ENCODE measurements at regions not wholly inside any gene's neighbourhood (a gene's known extent, or its start where the extent isn't known, plus 50 kb on each side); places are given as distances from the start of the nearest gene placed in this dataset.

- TF ChIP-seq TCF4 (CRISPR knock-in tag; IDR thresholded peaks at IDR 0.05; ENCODE audit: borderline replicate concordance) (no peak), ZC3H10 (CRISPR knock-in tag; IDR thresholded peaks at IDR 0.05) (no peak), CREB5 (CRISPR knock-in tag; IDR thresholded peaks at IDR 0.05; ENCODE audit: low read depth) (no peak), ZNF8 (CRISPR knock-in tag; IDR thresholded peaks at IDR 0.05) (no peak), ARNTL (CRISPR knock-in tag; IDR thresholded peaks at IDR 0.05; ENCODE audit: borderline replicate concordance, low read depth) (no peak), CSRNP3 (CRISPR knock-in tag; IDR thresholded peaks at IDR 0.05) (no peak), PATZ1 (CRISPR knock-in tag; IDR thresholded peaks at IDR 0.05; ENCODE audit: borderline replicate concordance) (no peak), BACH2 (CRISPR knock-in tag; IDR thresholded peaks at IDR 0.05; ENCODE audit: borderline replicate concordance) (no peak), ESRRG (CRISPR knock-in tag; IDR thresholded peaks at IDR 0.05) (no peak), POU6F1 (CRISPR knock-in tag; IDR thresholded peaks at IDR 0.05; ENCODE audit: borderline replicate concordance, low read depth) (no peak), ZFP3 (CRISPR knock-in tag; IDR thresholded peaks at IDR 0.05) (no peak), OSR1 (CRISPR knock-in tag; IDR thresholded peaks at IDR 0.05) (no peak)
Observed at GRCh38 chr2:75894170-75894569, 183.5 kb upstream of the GCFC2 start.

Measured in SK-N-SH treated with all-trans-retinoic acid at 6 μM for 48 hours (cell line).